A673 (cell line): ENCODE measurements at regions not wholly inside any gene's neighbourhood (a gene's known extent, or its start where the extent isn't known, plus 50 kb on each side); places are given as distances from the start of the nearest gene placed in this dataset.

ENCODE experiments used
- BruUV-seq: library from RNA; stranded (reverse); fragments of 400-500 nt; replicated peaks from 2 replicates; lab custom pipeline; 2021; lab: Mats Ljungman, UMichigan
- CTCF ChIA-PET: fragments of 300-600 bp; sonication (Branson Sonifier 250); formaldehyde crosslinking; loops from one replicate; lab custom pipeline; 2022; ENCODE audit warnings: antibody characterized with exemption; lab: Charles Lee
- POLR2A ChIA-PET: fragments of 300-600 bp; sonication (Branson Sonifier 250); formaldehyde crosslinking; loops from one replicate; lab custom pipeline; 2022; ENCODE audit warnings: antibody characterized with exemption; ENCODE audit not compliant: low non-redundant PET; lab: Charles Lee
- DNase-seq: peaks from one replicate; pipeline ENCODE4 v3.0.0-alpha.2; 2015; ENCODE audit warnings: low spot score
- H3K27ac ChIP-seq: fragments of 200-600 bp; sonication (generic); 2 replicates; pipeline ENCODE4 v1.5.1; 2016; ENCODE audit warnings: mixed run types, low read depth, mild to moderate bottlenecking, mixed read lengths, antibody characterized with exemption, low read length; ENCODE audit not compliant: poor library complexity, severe bottlenecking
- H3K27me3 ChIP-seq: fragments of 200-600 bp; sonication (generic); replicated peaks from 2 replicates; pipeline ENCODE4 v1.6.1; 2017; ENCODE audit warnings: mixed run types, low read depth, mild to moderate bottlenecking, mixed read lengths, antibody characterized with exemption, low read length; ENCODE audit not compliant: insufficient read depth, poor library complexity
- H3K36me3 ChIP-seq: fragments of 200-600 bp; sonication (generic); 2 replicates; pipeline ENCODE4 v1.6.1; 2016; ENCODE audit warnings: mixed run types, mild to moderate bottlenecking, mixed read lengths, antibody characterized with exemption, low read length; ENCODE audit not compliant: insufficient read depth, poor library complexity, severe bottlenecking
- H3K4me1 ChIP-seq: fragments of 200-600 bp; sonication (generic); 2 replicates; pipeline ENCODE4 v1.6.1; 2017; ENCODE audit warnings: mixed run types, mild to moderate bottlenecking, mixed read lengths, antibody characterized with exemption, low read length; ENCODE audit not compliant: insufficient read depth, poor library complexity, severe bottlenecking
- H3K4me3 ChIP-seq: fragments of 200-600 bp; sonication (generic); 2 replicates; pipeline ENCODE4 v1.5.1; 2016; ENCODE audit warnings: low read depth, mixed run types, mild to moderate bottlenecking, mixed read lengths, low read length; ENCODE audit not compliant: poor library complexity, severe bottlenecking
- H3K9me3 ChIP-seq: fragments of 200-600 bp; sonication (generic); 2 replicates; pipeline ENCODE4 v1.6.1; 2016; ENCODE audit warnings: mixed run types, low read depth, mild to moderate bottlenecking, mixed read lengths, antibody characterized with exemption, low read length; ENCODE audit not compliant: poor library complexity, severe bottlenecking
- EZH2 ChIP-seq: fragments of 200-600 bp; sonication (generic); IDR thresholded peaks from 2 replicates; pipeline ENCODE4 v1.6.1; 2017; ENCODE audit warnings: borderline replicate concordance, low read depth, mild to moderate bottlenecking, mixed read lengths, antibody characterized with exemption, low read length; ENCODE audit not compliant: poor library complexity, severe bottlenecking
- intact Hi-C: fragments of 100-400 bp; cut with micrococcal nuclease; formaldehyde crosslinking; loops from one replicate; pipeline ENCODE4 v1.10.0; 2022; ENCODE audit not compliant: unreplicated experiment
- TF ChIP-seq, protein P1 (sequence below): fragments of 300-800, 200-600 bp; sonication (generic); conservative IDR thresholded peaks from 2 replicates; pipeline ENCODE4 v1.5.1; 2017; ENCODE audit warnings: low read depth, mild to moderate bottlenecking, antibody characterized with exemption, low read length, moderate library complexity, mixed read lengths

GRCh38 chr2:14540015-14540414 is 92.5 kb upstream of the LRATD1 start:
- BruUV-seq, result no TSS peak
- DNase-seq, result no peak
- H3K36me3 ChIP-seq, result no peaks in the 10 kb centered on the region

DNA sequence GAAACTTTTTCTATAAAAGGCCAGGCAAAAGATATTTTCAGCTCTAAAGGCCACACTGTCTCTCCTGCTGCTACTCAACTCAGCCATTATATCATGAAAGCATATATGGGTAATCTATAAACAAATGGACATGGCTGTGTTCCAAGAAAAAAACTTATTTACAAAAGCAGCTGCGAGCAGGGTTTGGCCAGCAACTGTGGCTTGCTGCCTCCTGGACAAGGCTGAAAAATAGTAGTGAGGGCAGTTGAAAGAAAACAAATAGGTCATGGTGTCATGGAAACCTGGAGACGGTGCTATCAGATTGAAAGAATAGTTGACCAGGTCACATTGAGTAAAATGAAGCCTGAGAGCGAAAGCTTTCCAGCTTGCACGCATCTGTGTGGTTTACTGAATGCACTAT is 89.2 kb upstream of the LRATD1 start:
- Histone ChIP-seq H3K27ac (no peak overlapping the region), H3K9me3 (no peaks in the 10 kb centered on the region), H3K27me3 (no peaks in the 10 kb centered on the region), H3K4me1 (no peaks in the 10 kb centered on the region), H3K4me3 (no peak overlapping the region), H3K36me3 (no peaks in the 10 kb centered on the region)
- no peak for TF ChIP-seq EZH2
- TF ChIP-seq, protein P1, sequence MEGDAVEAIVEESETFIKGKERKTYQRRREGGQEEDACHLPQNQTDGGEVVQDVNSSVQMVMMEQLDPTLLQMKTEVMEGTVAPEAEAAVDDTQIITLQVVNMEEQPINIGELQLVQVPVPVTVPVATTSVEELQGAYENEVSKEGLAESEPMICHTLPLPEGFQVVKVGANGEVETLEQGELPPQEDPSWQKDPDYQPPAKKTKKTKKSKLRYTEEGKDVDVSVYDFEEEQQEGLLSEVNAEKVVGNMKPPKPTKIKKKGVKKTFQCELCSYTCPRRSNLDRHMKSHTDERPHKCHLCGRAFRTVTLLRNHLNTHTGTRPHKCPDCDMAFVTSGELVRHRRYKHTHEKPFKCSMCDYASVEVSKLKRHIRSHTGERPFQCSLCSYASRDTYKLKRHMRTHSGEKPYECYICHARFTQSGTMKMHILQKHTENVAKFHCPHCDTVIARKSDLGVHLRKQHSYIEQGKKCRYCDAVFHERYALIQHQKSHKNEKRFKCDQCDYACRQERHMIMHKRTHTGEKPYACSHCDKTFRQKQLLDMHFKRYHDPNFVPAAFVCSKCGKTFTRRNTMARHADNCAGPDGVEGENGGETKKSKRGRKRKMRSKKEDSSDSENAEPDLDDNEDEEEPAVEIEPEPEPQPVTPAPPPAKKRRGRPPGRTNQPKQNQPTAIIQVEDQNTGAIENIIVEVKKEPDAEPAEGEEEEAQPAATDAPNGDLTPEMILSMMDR, result no peak
- CTCF ChIA-PET, result interaction anchor here (0.5 kb wide), 1 partner anchor 1268 kb away, joined by 3 read pairs; no protein-coding TSS in a partner anchor
- POLR2A ChIA-PET, result no interaction called here
- DNase-seq, result no peak
- BruUV-seq, result no TSS peak
- intact Hi-C loops, result no loop called here

More at GRCh38 chr2:14540015-14540414, 92.5 kb upstream of the LRATD1 start:
- ChIA-PET POLR2A (no interaction called here), CTCF (no interaction called here)
- H3K4me3 ChIP-seq, result no peak overlapping the region
- H3K9me3 ChIP-seq, result no peaks in the 10 kb centered on the region
- no peaks in the 10 kb centered on the region for H3K27me3 ChIP-seq
- H3K4me1 ChIP-seq, result no peaks in the 10 kb centered on the region
- intact Hi-C loops, result no loop called here
- no peak overlapping the region for H3K27ac ChIP-seq
- TF ChIP-seq EZH2, result no peak
- TF ChIP-seq, protein P1, result no peak

GRCh38 chr2:14544247-14544646 is 88.3 kb upstream of the LRATD1 start:
- intact Hi-C loops, result no loop called here
- no peaks in the 10 kb centered on the region for H3K4me1 ChIP-seq
- no TSS peak for BruUV-seq
- H3K27ac ChIP-seq, result no peak overlapping the region
- H3K36me3 ChIP-seq, result no peaks in the 10 kb centered on the region
- no peak for TF ChIP-seq EZH2
- TF ChIP-seq, protein P1, result no peak
- no peaks in the 10 kb centered on the region for H3K9me3 ChIP-seq
- no peak overlapping the region for H3K4me3 ChIP-seq
- DNase-seq, result no peak
- ChIA-PET CTCF (no interaction called here), POLR2A (no interaction called here)
- no peaks in the 10 kb centered on the region for H3K27me3 ChIP-seq
